GM19467 (cell line): ENCODE measurements at regions not wholly inside any gene's neighbourhood (a gene's known extent, or its start where the extent isn't known, plus 50 kb on each side); places are given as distances from the start of the nearest gene placed in this dataset.
"Not testable (repeated sequence)": the region's sequence is repeated elsewhere in the genome, so short reads cannot be mapped to it uniquely, and the experiment has no call there.

Source experiments
- ATAC-seq: cut with Tn5 transposase; IDR thresholded peaks from one replicate; pipeline ENCODE4 v1.9.1; 2021; ENCODE audit warnings: mild to moderate bottlenecking, moderate library complexity; ENCODE audit not compliant: unreplicated experiment

- ATAC-seq, result no peak
These were observed 259.7 kb downstream of the SOX2 start for GRCh38 chr3:181971424-181971823.

GRCh38 chr3:181974198-181974597 is 262.5 kb downstream of the SOX2 start:
- ATAC-seq, result no peak

- ATAC-seq, result no peak
These were observed 264.8 kb downstream of the SOX2 start for GRCh38 chr3:181976526-181976925.

GRCh38 chr3:181985386-181985785 is 273.7 kb downstream of the SOX2 start:
- no peak for ATAC-seq

- no peak for ATAC-seq
These were observed 276.0 kb downstream of the SOX2 start for GRCh38 chr3:181987736-181988135.

- no peak for ATAC-seq
These were observed 287.1 kb downstream of the SOX2 start for GRCh38 chr3:181998828-181999227.

- peak; percentile 74 for ATAC-seq
These were observed 287.6 kb downstream of the SOX2 start for GRCh38 chr3:181999314-181999713.

- no peak for ATAC-seq
These were observed 288.7 kb downstream of the SOX2 start for GRCh38 chr3:182000447-182000846.

GRCh38 chr3:182005219-182005618 is 293.5 kb downstream of the SOX2 start:
- no peak for ATAC-seq

GRCh38 chr3:182005701-182006100 is 294.0 kb downstream of the SOX2 start:
- ATAC-seq, result no peak

- ATAC-seq, result no peak
These were observed 294.7 kb downstream of the SOX2 start for GRCh38 chr3:182006431-182006830.

- no peak for ATAC-seq
These were observed 295.7 kb downstream of the SOX2 start for GRCh38 chr3:182007441-182007840.

- no peak for ATAC-seq
These were observed 306.6 kb downstream of the SOX2 start for GRCh38 chr3:182018361-182018760.

- ATAC-seq, result no peak
These were observed 308.2 kb downstream of the SOX2 start for GRCh38 chr3:182019926-182020325.

GRCh38 chr3:182023843-182024242 is 312.1 kb downstream of the SOX2 start:
- ATAC-seq, result no peak

- no peak for ATAC-seq
These were observed 315.6 kb downstream of the SOX2 start for GRCh38 chr3:182027366-182027765.

- ATAC-seq, result no peak
These were observed 316.4 kb downstream of the SOX2 start for GRCh38 chr3:182028081-182028480.

- not testable (repeated sequence) for ATAC-seq
These were observed 322.5 kb downstream of the SOX2 start for GRCh38 chr3:182034231-182034630.

- ATAC-seq, result no peak
These were observed 323.6 kb downstream of the SOX2 start for GRCh38 chr3:182035324-182035723.

- ATAC-seq, result no peak
These were observed 324.7 kb downstream of the SOX2 start for GRCh38 chr3:182036382-182036781.

GRCh38 chr3:182041668-182042291 is 330.1 kb downstream of the SOX2 start:
- ATAC-seq, result no peak

GRCh38 chr3:182045736-182046135 is 334.0 kb downstream of the SOX2 start:
- ATAC-seq, result no peak

GRCh38 chr3:182046166-182046764 is 334.5 kb downstream of the SOX2 start:
- no peak for ATAC-seq
